ENCODE measurements at regions not wholly inside any gene's neighbourhood (a gene's known extent, or its start where the extent isn't known, plus 50 kb on each side); places are given as distances from the start of the nearest gene placed in this dataset.
"Not testable (repeated sequence)": the region's sequence is repeated elsewhere in the genome, so short reads cannot be mapped to it uniquely, and the experiment has no call there.

DNA sequence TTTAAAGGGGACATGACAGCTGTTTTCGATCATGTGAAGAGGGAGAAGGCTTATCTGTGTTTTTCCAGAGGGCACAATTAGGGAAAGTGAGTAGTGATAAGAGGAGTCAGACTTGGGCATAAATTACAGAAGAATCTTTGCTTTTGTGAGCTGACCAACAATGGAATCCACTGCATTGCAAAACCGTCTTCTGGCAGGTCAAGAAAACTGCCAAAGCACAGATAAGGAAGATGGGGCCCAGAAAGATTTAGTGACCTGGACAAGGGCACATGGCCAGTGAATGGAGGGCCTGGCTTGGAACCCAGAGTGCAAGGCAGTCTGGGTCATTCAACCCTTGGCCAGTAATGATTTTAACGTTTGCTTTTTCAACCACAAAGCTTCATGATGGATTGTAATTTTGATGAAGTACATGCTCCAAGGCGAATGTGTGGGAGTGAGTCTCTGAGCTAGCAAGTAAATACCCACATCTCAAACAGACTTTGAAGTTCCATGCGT, 153.2 kb upstream of the MAST4 start:
- Histone ChIP-seq H3K4me3 (ENCODE audit: insufficient read length, low read depth) (no peak overlapping the region), H3K9ac (ENCODE audit: insufficient read length, low read depth) (no peak overlapping the region), H3K9me3 (ENCODE audit: insufficient read depth, low read length) (no peaks in the 10 kb centered on the region), H3K4me1 (ENCODE audit: insufficient read depth, insufficient read length) (no peaks in the 10 kb centered on the region), H3K36me3 (ENCODE audit: insufficient read depth, insufficient read length, low read length) (no peaks in the 10 kb centered on the region), H3K27me3 (ENCODE audit: insufficient read depth, insufficient read length) (no peaks in the 10 kb centered on the region)
- TF ChIP-seq SUZ12 (IDR thresholded peaks at IDR 0.05; ENCODE audit: extremely low read depth, insufficient read depth, insufficient read length): no peak
- no peak for TF ChIP-seq ZNF274 (IDR thresholded peaks at IDR 0.05; ENCODE audit: low read depth, low read length)
- no peak for TF ChIP-seq YY1 (IDR thresholded peaks at IDR 0.05; ENCODE audit: insufficient read depth, insufficient read length)
- DNase-seq (ENCODE audit: low read depth, low spot score): no peak

GRCh38 chr5:66443462-66444130, 152.6 kb upstream of the MAST4 start:
- no peak for DNase-seq (ENCODE audit: low read depth, low spot score)
- Histone ChIP-seq H3K36me3 (ENCODE audit: insufficient read depth, insufficient read length, low read length) (no peaks in the 10 kb centered on the region), H3K9ac (ENCODE audit: insufficient read length, low read depth) (no peak overlapping the region), H3K4me3 (ENCODE audit: insufficient read length, low read depth) (no peak overlapping the region), H3K27me3 (ENCODE audit: insufficient read depth, insufficient read length) (no peaks in the 10 kb centered on the region), H3K4me1 (ENCODE audit: insufficient read depth, insufficient read length) (no peaks in the 10 kb centered on the region), H3K9me3 (ENCODE audit: insufficient read depth, low read length) (no peaks in the 10 kb centered on the region)
- TF ChIP-seq YY1 (IDR thresholded peaks at IDR 0.05; ENCODE audit: insufficient read depth, insufficient read length) (no peak), ZNF274 (IDR thresholded peaks at IDR 0.05; ENCODE audit: low read depth, low read length) (no peak), SUZ12 (IDR thresholded peaks at IDR 0.05; ENCODE audit: extremely low read depth, insufficient read depth, insufficient read length) (no peak)

DNA sequence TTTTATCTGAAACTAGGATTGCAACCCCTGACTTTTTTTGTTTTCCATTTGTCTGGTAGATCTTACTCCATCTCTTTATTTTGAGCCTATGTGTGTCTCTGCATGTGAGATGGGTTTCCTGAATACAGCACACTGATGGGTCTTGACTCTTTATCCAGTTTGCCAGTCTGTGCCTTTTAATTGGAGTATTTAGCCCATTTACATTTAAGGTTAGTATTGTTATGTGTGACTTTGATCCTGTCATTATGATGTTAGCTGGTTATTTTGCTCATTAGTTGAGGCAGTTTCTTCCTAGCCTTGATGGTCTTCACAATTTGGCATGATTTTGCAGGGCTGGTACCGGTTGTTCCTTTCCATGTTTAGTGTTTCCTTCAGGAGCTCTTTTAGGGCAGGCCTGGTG, 148.1 kb upstream of the MAST4 start:
- not testable (repeated sequence) for H3K36me3 ChIP-seq (ENCODE audit: insufficient read depth, insufficient read length, low read length)

DNA sequence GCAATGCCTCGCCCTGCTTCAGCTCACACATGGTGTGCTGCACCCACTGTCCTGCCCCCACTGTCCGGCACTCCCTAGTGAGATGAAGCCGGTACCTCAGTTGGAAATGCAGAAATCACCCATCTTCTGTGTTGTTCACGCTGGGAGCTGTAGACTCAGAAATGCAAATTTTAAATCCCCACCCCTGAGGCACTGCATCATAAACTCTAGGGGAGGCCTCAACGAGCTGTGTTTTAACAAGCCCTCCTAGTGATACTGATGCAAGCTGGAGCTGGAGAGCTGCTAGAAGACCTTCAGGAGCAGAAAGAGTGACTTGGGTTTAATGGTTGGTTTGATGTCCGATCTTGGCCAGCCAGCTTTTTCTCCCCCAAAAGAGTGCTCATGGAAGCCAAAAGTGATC, 146.0 kb upstream of the MAST4 start:
- TF ChIP-seq YY1 (IDR thresholded peaks at IDR 0.05; ENCODE audit: insufficient read depth, insufficient read length): no peak
- TF ChIP-seq ZNF274 (IDR thresholded peaks at IDR 0.05; ENCODE audit: low read depth, low read length): no peak
- TF ChIP-seq SUZ12 (IDR thresholded peaks at IDR 0.05; ENCODE audit: extremely low read depth, insufficient read depth, insufficient read length): no peak
- H3K9me3 ChIP-seq (ENCODE audit: insufficient read depth, low read length): peaks cover 18% of the 10 kb centered on the region
- DNase-seq (ENCODE audit: low read depth, low spot score): no peak

More for the DNA sequence above, 148.1 kb upstream of the MAST4 start:
- H3K4me3 ChIP-seq (ENCODE audit: insufficient read length, low read depth); H3K4me1 ChIP-seq (ENCODE audit: insufficient read depth, insufficient read length); DNase-seq (ENCODE audit: low read depth, low spot score); H3K9ac ChIP-seq (ENCODE audit: insufficient read length, low read depth); H3K27me3 ChIP-seq (ENCODE audit: insufficient read depth, insufficient read length): not testable (repeated sequence)
- peaks cover 18% of the 10 kb centered on the region for H3K9me3 ChIP-seq (ENCODE audit: insufficient read depth, low read length)

DNA sequence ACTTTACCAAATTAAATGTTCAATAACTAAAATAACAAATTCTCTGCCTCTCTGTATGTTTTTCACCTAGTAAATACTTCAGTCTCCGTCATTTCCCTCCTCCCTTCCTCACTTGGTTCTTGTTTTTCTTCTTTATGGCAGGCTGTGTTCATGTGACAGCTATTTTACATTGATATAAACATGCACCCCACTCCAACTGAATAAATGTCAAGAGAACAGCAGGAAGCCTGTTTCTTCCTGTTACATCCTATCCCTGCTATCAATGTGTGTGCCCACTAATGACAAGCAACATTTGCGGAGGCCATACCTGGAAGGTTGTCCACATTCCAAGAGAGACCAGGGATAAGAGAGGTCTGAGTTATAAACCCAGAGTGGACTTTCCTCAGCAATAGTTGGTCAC, 145.2 kb upstream of the MAST4 start:
- no peak overlapping the region for H3K9ac ChIP-seq (ENCODE audit: insufficient read length, low read depth)
- H3K4me3 ChIP-seq (ENCODE audit: insufficient read length, low read depth): no peak overlapping the region
- DNase-seq (ENCODE audit: low read depth, low spot score): no peak
- no peaks in the 10 kb centered on the region for H3K4me1 ChIP-seq (ENCODE audit: insufficient read depth, insufficient read length)
- peaks cover 18% of the 10 kb centered on the region for H3K9me3 ChIP-seq (ENCODE audit: insufficient read depth, low read length)
- no peak for TF ChIP-seq SUZ12 (IDR thresholded peaks at IDR 0.05; ENCODE audit: extremely low read depth, insufficient read depth, insufficient read length)
- no peak for TF ChIP-seq YY1 (IDR thresholded peaks at IDR 0.05; ENCODE audit: insufficient read depth, insufficient read length)
- no peak for TF ChIP-seq ZNF274 (IDR thresholded peaks at IDR 0.05; ENCODE audit: low read depth, low read length)
- H3K36me3 ChIP-seq (ENCODE audit: insufficient read depth, insufficient read length, low read length): no peaks in the 10 kb centered on the region
- no peaks in the 10 kb centered on the region for H3K27me3 ChIP-seq (ENCODE audit: insufficient read depth, insufficient read length)

More for the DNA sequence above, 146.0 kb upstream of the MAST4 start:
- H3K4me1 ChIP-seq (ENCODE audit: insufficient read depth, insufficient read length): no peaks in the 10 kb centered on the region
- no peak overlapping the region for H3K4me3 ChIP-seq (ENCODE audit: insufficient read length, low read depth)
- no peak overlapping the region for H3K9ac ChIP-seq (ENCODE audit: insufficient read length, low read depth)
- no peaks in the 10 kb centered on the region for H3K27me3 ChIP-seq (ENCODE audit: insufficient read depth, insufficient read length)
- H3K36me3 ChIP-seq (ENCODE audit: insufficient read depth, insufficient read length, low read length): no peaks in the 10 kb centered on the region

- Histone ChIP-seq H3K36me3 (ENCODE audit: insufficient read depth, insufficient read length, low read length) (no peaks in the 10 kb centered on the region), H3K9me3 (ENCODE audit: insufficient read depth, low read length) (peaks cover 18% of the 10 kb centered on the region), H3K27me3 (ENCODE audit: insufficient read depth, insufficient read length) (no peaks in the 10 kb centered on the region), H3K4me3 (ENCODE audit: insufficient read length, low read depth) (no peak overlapping the region), H3K4me1 (ENCODE audit: insufficient read depth, insufficient read length) (no peaks in the 10 kb centered on the region), H3K9ac (ENCODE audit: insufficient read length, low read depth) (no peak overlapping the region)
- no peak for TF ChIP-seq ZNF274 (IDR thresholded peaks at IDR 0.05; ENCODE audit: low read depth, low read length)
- no peak for DNase-seq (ENCODE audit: low read depth, low spot score)
Observed at GRCh38 chr5:66452109-66452508, 144.1 kb upstream of the MAST4 start.

DNA sequence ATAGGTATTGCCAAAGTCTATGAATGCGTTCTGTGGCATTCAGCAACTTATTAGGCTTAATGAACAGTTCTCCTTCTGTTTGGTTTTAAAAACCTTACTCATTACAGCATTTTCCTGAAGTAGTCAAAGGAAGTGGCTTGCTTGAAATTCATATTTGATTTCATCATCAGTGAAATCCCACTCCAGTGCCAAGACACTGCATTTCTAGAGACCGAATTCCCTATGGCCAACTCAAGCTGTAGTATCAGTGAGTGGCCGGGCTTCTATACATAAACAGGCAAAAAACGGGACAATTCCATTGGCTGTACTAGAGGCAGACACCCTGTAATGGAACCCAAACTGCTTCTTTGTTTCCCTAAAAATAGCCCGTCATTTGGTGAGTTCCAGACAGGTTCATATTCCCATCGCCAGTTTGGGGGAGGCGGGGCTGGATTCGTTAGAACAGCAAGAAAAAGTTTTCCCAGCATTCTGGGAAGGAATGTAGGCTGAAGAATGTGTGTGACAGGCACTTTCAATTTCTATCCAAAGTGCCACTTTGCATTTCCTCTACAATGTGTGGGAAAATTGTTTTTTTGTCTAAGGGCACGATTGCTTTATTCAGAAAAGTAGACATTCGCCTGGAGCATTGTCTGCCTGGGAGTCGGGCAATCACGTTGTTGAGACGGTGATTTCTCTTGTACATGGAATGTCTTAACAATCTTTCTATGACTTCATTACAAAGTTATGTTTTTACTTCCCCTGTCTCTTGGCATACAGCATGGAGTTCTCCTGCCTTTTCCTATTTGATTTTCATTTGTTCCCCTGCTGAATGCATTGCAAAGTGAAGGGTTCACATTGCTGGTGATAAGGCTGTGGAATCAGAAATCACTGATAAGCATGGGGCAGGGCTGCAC, 141.8 kb upstream of the MAST4 start:
- no peaks in the 10 kb centered on the region for H3K4me1 ChIP-seq (ENCODE audit: insufficient read depth, insufficient read length)
- H3K4me3 ChIP-seq (ENCODE audit: insufficient read length, low read depth): no peak overlapping the region
- H3K9me3 ChIP-seq (ENCODE audit: insufficient read depth, low read length): peaks cover 18% of the 10 kb centered on the region
- DNase-seq (ENCODE audit: low read depth, low spot score): no peak
- H3K27me3 ChIP-seq (ENCODE audit: insufficient read depth, insufficient read length): no peaks in the 10 kb centered on the region
- H3K36me3 ChIP-seq (ENCODE audit: insufficient read depth, insufficient read length, low read length): no peaks in the 10 kb centered on the region
- TF ChIP-seq SUZ12 (IDR thresholded peaks at IDR 0.05; ENCODE audit: extremely low read depth, insufficient read depth, insufficient read length): no peak
- TF ChIP-seq ZNF274 (IDR thresholded peaks at IDR 0.05; ENCODE audit: low read depth, low read length): no peak
- no peak for TF ChIP-seq YY1 (IDR thresholded peaks at IDR 0.05; ENCODE audit: insufficient read depth, insufficient read length)
- H3K9ac ChIP-seq (ENCODE audit: insufficient read length, low read depth): no peak overlapping the region
